ENCODE measurements at regions not wholly inside any gene's neighbourhood (a gene's known extent, or its start where the extent isn't known, plus 50 kb on each side); places are given as distances from the start of the nearest gene placed in this dataset.

GRCh38 chr5:125633523-125633922 lies 789.7 kb upstream of the GRAMD2B start:
- POLR2A ChIA-PET = no interaction called here
- Histone ChIP-seq H3K27ac (ENCODE audit: insufficient read depth, low read depth, low read length) (no peak overlapping the region), H3K4me2 (ENCODE audit: insufficient read depth, low read length) (no peak overlapping the region), H3K79me2 (ENCODE audit: control insufficient read depth, insufficient read depth, low read length) (no peaks in the 10 kb centered on the region), H3K9me3 (replicated peaks; ENCODE audit: control insufficient read depth, insufficient read depth, low read length) (no peaks in the 10 kb centered on the region), H4K20me1 (replicated peaks; ENCODE audit: control insufficient read depth, extremely low read depth, insufficient read depth, low read length) (no peaks in the 10 kb centered on the region), H2AFZ (ENCODE audit: low read depth, low read length) (no peak overlapping the region), H3K4me3 (replicated peaks in 1 of 3; ENCODE audit: insufficient read depth in 1 of 3, low read depth in 1 of 3, low read length in 3 of 3) (no peak overlapping the region), H3K9ac (replicated peaks; ENCODE audit: extremely low read depth, insufficient read depth, low read length) (no peak overlapping the region), H3K9me1 (replicated peaks; ENCODE audit: control insufficient read depth, extremely low read depth, insufficient read depth, low read length) (no peaks in the 10 kb centered on the region), H3K4me1 (ENCODE audit: control insufficient read depth, extremely low read depth, insufficient read depth, low read length) (peaks cover 4% of the 10 kb centered on the region), H3K36me3 (ENCODE audit: control insufficient read depth in 2 of 2, extremely low read depth in 1 of 2, insufficient read depth in 2 of 2, low read length in 2 of 2) (no peaks in the 10 kb centered on the region), H3K27me3 (ENCODE audit: control insufficient read depth in 2 of 2, insufficient read depth in 2 of 2, low read length in 2 of 2) (no peaks in the 10 kb centered on the region)
- DNase-seq (ENCODE audit: low read depth, low spot score) = no peak
- dilution Hi-C loops (cut with MboI; ENCODE audit: extremely low pct_ligation_motif_present, low sequenced_read_pairs) (no loop called here), intact Hi-C loops (cut with micrococcal nuclease) (no loop called here)
- no peak for FAIRE-seq
- CTCF ChIA-PET = no interaction called here
- TF ChIP-seq MAX (IDR thresholded peaks at IDR 0.05; ENCODE audit: insufficient read depth, insufficient read length) (no peak), MYC (IDR thresholded peaks at IDR 0.05; ENCODE audit: low read depth, low read length) (no peak), JUN (IDR thresholded peaks at IDR 0.05; ENCODE audit: borderline replicate concordance, insufficient read depth, insufficient read length, low read depth) (no peak), POLR2AphosphoS5 (IDR thresholded peaks at IDR 0.05; ENCODE audit: insufficient read depth, low read depth, low read length) (no peak), POLR2A (IDR thresholded peaks at IDR 0.05; ENCODE audit: low read depth, low read length) (no peak), CTCF (IDR thresholded peaks at IDR 0.05; ENCODE audit: extremely low read depth in 1 of 2, insufficient read depth in 1 of 2, low read depth in 1 of 2, low read length in 2 of 2) (no peak), FOS (IDR thresholded peaks at IDR 0.05; ENCODE audit: borderline replicate concordance, insufficient read depth, low read length) (no peak), EZH2 (IDR thresholded peaks at IDR 0.05; ENCODE audit: borderline replicate concordance, low read depth, low read length, severe bottlenecking) (no peak), GATA2 (IDR thresholded peaks at IDR 0.05; ENCODE audit: insufficient read depth, insufficient read length, low read depth, low read length) (no peak)
- no TSS peak for BruUV-seq (replicated peaks)

All from endothelial cell of umbilical vein (primary cell).